Stimulated activated CD4-positive, alpha-beta T cell treated with anti-CD3 and anti-CD28 coated beads, Interleukin-15, amount 100 ng/mL, for 24 hours (primary cell): ENCODE measurements at regions not wholly inside any gene's neighbourhood (a gene's known extent, or its start where the extent isn't known, plus 50 kb on each side); places are given as distances from the start of the nearest gene placed in this dataset.
"Not testable (repeated sequence)": the region's sequence is repeated elsewhere in the genome, so short reads cannot be mapped to it uniquely, and the experiment has no call there.

Source experiments
- DNase-seq: peaks from one replicate; pipeline ENCODE4 v3.0.0-alpha.2; 2020

DNA sequence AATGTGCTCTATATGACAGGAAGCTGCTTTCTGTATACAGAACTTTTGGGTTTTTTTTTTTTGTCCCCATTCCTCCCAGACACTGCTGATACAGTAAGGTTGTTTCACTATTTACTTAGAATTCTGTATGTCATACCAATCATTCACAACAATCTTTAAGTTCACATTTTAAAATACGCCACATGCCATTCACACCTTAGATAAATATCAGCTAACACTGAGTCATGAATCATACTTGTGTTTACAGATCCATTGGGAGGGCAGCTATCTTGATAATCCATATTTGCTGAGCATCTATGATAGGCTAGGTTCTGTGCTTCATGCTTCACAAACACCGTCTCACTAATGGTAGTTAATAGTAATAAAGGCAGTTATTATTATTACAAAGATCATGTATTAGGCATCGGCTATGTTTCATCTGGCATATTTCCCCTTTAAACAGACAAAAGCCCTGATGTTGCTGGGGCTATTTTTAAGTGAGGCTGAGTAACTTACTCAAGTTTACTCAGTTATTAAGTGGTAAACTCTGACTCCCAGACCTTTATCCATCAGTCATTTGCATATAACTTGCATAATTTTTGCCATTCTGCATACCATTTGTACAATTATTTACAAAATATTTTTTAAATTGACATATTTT lies 152.2 kb upstream of the HMHB1 start:
- no peak for DNase-seq

DNA sequence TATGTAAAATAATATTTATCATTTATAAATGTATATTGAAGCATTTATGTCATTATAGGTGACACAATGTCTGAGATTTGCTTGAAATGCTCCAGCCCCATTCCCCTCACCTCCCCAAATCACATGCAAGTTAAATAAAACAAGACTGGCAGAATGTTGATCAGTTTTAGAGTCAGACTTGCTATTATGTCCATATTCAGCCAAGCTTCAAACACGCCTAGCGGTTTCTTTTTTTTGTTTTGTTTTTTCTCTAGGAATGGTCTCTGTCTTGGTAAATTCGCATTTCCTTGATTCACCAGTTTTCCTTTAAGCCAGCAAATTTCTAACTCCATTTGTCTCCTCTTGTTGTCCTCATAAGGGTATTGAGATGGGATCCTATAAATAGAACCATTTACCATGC lies 153.0 kb upstream of the HMHB1 start:
- DNase-seq = no peak

GRCh38 chr5:143657647-143658285 lies 154.2 kb upstream of the HMHB1 start:
- DNase-seq = no peak

GRCh38 chr5:143653766-143654282 lies 158.1 kb upstream of the HMHB1 start:
- no peak for DNase-seq

GRCh38 chr5:143653256-143653655 lies 158.7 kb upstream of the HMHB1 start:
- DNase-seq = no peak

GRCh38 chr5:143652108-143652700 lies 159.8 kb upstream of the HMHB1 start:
- DNase-seq = peak; percentile 19

DNA sequence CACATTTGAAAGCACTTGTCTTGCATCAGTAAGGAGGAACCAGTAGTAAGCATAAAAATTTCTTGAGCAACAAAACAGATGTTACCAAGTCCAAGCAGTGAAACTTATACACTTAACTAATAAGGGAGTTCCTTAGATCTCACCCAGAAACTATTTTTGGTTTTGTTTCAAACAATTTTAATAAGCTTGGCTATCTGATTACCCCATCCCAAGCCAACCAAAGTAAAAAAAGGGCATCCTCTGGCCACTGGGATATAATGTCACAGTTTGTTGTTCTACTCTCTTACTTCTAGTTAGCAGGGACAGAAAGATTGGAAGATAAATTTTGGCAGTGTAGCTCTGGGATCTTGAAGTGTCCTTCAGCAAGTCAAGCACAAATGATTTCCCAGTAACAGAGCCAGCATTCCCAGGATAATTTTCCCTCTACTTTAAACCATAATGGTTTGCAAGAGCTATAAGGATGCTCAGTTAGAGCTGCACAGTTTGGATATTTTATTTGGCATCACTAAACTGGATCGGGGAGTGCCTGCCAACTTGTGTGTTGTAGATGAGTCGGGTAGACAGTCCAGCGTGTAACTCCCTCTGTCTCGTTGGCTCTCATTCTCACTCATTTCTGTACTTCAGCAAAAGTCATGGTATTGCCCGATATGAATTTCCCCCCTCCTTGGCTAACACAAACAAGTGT lies 161.9 kb upstream of the HMHB1 start:
- DNase-seq = no peak

GRCh38 chr5:143648696-143649095 lies 163.3 kb upstream of the HMHB1 start:
- DNase-seq = peak; percentile 16

- DNase-seq = no peak
Observed at GRCh38 chr5:143646961-143647360, 165.0 kb upstream of the HMHB1 start.

DNA sequence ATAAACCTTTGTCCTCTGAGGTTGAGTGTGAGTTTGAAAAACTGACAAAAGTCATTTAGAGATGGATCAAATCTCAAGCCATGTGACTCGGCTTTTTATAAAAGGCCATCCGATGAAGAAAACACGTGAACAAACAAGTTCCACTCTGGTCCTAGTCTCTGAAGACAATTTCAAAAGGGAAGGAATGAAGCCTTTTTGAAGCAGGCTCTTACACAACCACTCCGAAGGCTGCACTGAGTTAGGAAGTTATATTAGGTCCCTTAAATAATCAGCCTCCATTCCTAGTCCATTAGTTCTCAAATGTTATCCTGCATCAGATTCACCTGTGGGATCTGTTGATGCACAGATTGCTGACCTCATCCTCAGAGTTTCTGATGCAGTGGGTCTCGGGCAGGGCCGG lies 166.6 kb upstream of the HMHB1 start:
- DNase-seq = no peak

DNA sequence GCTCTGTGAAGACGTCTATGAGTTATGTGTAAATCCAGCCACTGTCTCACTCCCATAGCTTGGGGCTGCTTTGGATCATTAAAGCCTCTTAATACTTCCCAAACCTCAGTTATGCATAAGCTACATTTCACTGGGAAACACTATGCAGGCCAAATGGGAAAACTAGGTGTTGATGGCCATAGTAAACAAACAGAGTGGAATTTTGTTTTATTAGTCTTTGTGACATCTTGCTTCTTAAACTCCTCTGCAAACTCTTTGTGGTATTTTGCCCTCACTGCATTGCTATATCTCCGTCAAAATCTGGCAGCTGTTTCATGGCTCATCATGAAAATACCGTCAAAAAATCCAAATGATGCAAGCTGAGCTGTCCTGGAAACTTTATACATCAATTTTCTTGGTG lies 167.2 kb upstream of the HMHB1 start:
- no peak for DNase-seq

- no peak for DNase-seq
Observed at GRCh38 chr5:143642791-143643190, 169.2 kb upstream of the HMHB1 start.

GRCh38 chr5:143641549-143642355 lies 170.2 kb upstream of the HMHB1 start:
- no peak for DNase-seq

GRCh38 chr5:143638654-143639053 lies 173.3 kb upstream of the HMHB1 start:
- DNase-seq = no peak

- DNase-seq = no peak
Observed at GRCh38 chr5:143636931-143637528, 174.9 kb upstream of the HMHB1 start.

DNA sequence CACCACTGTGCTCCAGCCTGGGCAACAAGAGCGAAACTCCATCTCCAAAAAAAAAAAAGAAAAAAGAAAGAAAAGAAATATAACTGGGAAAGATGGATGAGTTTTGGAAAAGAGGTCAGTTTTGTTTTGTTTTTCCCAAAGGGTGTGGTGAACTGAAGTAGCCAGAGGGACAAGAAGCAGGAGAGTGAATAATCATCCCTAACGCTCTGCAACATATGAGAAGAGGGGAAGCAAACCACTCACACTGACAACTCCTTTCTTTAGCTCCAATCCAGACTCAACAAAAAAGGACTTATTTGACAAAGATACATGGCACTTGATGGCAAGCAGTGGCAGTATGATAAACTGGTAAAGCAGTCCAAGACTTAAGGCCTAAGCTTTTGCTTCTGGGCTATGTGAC lies 176.1 kb upstream of the HMHB1 start:
- DNase-seq = no peak

GRCh38 chr5:143635146-143635752 lies 176.7 kb upstream of the HMHB1 start:
- DNase-seq = no peak

- no peak for DNase-seq
Observed at GRCh38 chr5:143634689-143635088, 177.3 kb upstream of the HMHB1 start.

GRCh38 chr5:143629871-143630659 lies 181.9 kb upstream of the HMHB1 start:
- no peak for DNase-seq

GRCh38 chr5:143625048-143625447 lies 186.9 kb upstream of the HMHB1 start:
- DNase-seq = not testable (repeated sequence)

- DNase-seq = no peak
Observed at GRCh38 chr5:143624465-143624864, 187.5 kb upstream of the HMHB1 start.
